ENCODE measurements at regions not wholly inside any gene's neighbourhood (a gene's known extent, or its start where the extent isn't known, plus 50 kb on each side); places are given as distances from the start of the nearest gene placed in this dataset.

DNA sequence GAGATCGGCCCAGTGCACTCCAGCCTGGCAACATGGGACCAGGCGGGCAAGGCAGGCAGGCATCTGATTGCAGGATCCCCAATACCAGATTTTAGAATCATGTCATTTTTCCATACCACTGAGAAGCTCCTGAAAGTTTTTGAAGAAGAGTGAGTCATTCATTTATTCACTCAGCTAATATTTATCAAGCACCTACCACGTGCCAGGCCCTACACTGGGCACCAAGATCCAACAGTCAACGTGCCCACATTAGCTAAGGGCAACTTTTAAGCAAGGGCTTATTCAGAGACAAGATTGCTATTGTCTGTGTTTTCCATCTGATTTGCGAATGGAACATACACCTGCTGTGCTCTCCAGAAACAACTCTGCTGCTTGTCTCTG is 126.8 kb upstream of the LGALSL start:
- TF ChIP-seq, protein P1, sequence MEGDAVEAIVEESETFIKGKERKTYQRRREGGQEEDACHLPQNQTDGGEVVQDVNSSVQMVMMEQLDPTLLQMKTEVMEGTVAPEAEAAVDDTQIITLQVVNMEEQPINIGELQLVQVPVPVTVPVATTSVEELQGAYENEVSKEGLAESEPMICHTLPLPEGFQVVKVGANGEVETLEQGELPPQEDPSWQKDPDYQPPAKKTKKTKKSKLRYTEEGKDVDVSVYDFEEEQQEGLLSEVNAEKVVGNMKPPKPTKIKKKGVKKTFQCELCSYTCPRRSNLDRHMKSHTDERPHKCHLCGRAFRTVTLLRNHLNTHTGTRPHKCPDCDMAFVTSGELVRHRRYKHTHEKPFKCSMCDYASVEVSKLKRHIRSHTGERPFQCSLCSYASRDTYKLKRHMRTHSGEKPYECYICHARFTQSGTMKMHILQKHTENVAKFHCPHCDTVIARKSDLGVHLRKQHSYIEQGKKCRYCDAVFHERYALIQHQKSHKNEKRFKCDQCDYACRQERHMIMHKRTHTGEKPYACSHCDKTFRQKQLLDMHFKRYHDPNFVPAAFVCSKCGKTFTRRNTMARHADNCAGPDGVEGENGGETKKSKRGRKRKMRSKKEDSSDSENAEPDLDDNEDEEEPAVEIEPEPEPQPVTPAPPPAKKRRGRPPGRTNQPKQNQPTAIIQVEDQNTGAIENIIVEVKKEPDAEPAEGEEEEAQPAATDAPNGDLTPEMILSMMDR (IDR thresholded peaks at IDR 0.05; ENCODE audit: low read depth, low read length), result no peak
- no peak for TF ChIP-seq EZH2phosphoT487 (IDR thresholded peaks at IDR 0.05; ENCODE audit: low read depth)

Data from OCI-LY3 (cell line).